Choroid plexus epithelial cell (primary cell): ENCODE measurements at regions not wholly inside any gene's neighbourhood (a gene's known extent, or its start where the extent isn't known, plus 50 kb on each side); places are given as distances from the start of the nearest gene placed in this dataset.

Experiments used
- DNase-seq: peaks from one replicate; pipeline ENCODE4 v3.0.0-alpha.2; 2010; ENCODE audit warnings: low read depth
- H3K4me3 ChIP-seq: 2 replicates; pipeline ENCODE4 v1.5.1; 2011; ENCODE audit warnings: low read depth, mild to moderate bottlenecking, control low read depth, low read length, moderate library complexity
- CTCF ChIP-seq: conservative IDR thresholded peaks from 2 replicates; pipeline ENCODE4 v1.5.1; 2011; ENCODE audit warnings: low read depth, mild to moderate bottlenecking, control low read depth, inconsistent platforms, low read length, moderate library complexity

- no peak for DNase-seq
- TF ChIP-seq CTCF, result no peak
- H3K4me3 ChIP-seq, result no peak overlapping the region
Observed at GRCh38 chr1:213826891-213827290, 160.9 kb upstream of the PROX1 start.

DNA sequence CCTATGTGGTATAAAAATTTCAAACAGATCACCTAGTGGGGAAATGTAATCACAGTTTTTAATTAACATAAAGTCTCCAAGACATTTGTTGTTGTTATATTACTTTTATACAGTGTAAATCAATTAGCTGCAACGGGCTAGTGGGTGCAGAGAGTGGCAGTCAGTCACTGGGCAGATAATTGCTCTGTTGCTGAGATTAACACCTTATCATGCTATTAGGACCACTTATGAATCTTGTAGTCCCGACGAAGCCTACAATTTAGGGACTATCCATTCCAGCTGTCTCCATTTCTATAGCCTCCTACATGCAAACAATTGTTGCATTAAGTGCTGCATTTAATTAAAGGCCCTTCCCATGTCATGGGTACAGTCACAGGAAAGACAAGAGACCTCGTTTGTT lies 158.9 kb upstream of the PROX1 start:
- no peak overlapping the region for H3K4me3 ChIP-seq
- DNase-seq, result no peak
- no peak for TF ChIP-seq CTCF

DNA sequence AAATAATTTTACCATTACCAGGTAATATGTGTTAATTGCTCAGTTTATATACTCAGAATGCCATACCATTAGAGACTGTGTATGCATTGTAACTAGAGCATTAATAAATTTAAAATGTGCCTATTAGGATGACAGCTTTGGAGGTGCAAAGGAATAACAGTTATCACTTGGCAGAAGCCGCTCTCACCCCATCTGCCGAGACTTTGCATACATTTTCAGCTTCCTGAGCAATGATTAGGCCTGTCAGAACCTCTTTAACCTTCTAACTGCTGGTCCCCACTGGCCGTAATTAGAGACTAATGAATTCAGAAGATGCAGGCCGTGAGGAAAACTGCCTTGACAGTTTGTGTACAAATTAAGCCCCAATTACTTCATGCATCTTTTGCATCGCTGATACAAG lies 158.0 kb upstream of the PROX1 start:
- no peak for DNase-seq
- no peak overlapping the region for H3K4me3 ChIP-seq
- TF ChIP-seq CTCF, result no peak

- no peak for TF ChIP-seq CTCF
- DNase-seq, result no peak
- no peak overlapping the region for H3K4me3 ChIP-seq
Observed at GRCh38 chr1:213830371-213830770, 157.4 kb upstream of the PROX1 start.

DNA sequence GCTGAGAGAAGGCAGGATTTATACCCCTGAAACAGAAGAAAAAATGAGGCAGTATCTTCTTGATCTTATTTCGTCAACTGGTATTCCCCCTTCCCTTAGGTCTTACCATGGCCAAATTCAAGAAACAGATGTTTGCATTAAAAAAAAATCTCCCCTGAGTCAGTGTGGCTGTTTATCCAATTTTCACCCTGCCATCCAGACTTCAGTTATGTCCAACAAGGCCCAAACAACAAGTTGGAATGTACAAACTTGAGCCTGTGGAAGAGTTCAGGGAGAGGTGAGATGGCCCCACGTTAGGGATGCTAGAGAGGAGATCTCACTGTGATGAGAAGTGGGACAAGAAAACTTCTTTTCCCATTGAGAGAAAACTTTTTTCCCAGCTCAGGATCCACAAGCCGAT lies 147.2 kb upstream of the PROX1 start:
- no peak for TF ChIP-seq CTCF
- H3K4me3 ChIP-seq, result no peak overlapping the region
- DNase-seq, result no peak

- no peak for TF ChIP-seq CTCF
- no peak for DNase-seq
- no peak overlapping the region for H3K4me3 ChIP-seq
Observed at GRCh38 chr1:213844632-213845031, 143.1 kb upstream of the PROX1 start.

DNA sequence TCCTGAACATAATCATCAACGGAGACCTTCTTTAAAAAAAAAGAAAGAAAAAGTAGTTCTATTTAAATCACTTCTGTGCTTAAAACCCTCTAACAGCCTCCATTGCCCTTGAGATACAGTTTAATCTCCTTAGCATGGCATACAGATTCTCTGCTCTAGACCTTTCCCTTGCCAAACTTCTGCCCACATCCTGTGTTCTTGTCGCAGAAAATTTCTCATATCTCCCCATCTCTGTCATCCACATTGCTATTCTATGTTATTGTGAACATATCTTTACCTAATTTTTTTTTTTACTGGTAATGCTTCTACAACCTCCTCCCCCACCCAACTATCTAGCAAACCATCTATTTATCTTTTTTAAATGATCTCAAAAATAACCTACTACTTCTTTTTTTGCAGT lies 135.7 kb upstream of the PROX1 start:
- TF ChIP-seq CTCF, result no peak
- DNase-seq, result no peak
- no peak overlapping the region for H3K4me3 ChIP-seq
